ENCODE measurements at regions not wholly inside any gene's neighbourhood (a gene's known extent, or its start where the extent isn't known, plus 50 kb on each side); places are given as distances from the start of the nearest gene placed in this dataset.
A peak's percentile ranks its signal among the peaks of the same experiment; 100 is the strongest.

GRCh38 chr4:129550281-129550785 lies 454.4 kb downstream of the C4orf33 start:
- DNase-seq (ENCODE audit: low spot score): no peak

GRCh38 chr4:129561280-129561679 lies 465.3 kb downstream of the C4orf33 start:
- DNase-seq (ENCODE audit: low spot score): no peak

- DNase-seq (ENCODE audit: low spot score): no peak
These were observed 466.1 kb downstream of the C4orf33 start for GRCh38 chr4:129561886-129562671.

GRCh38 chr4:129565214-129565613 lies 469.3 kb downstream of the C4orf33 start:
- no peak for DNase-seq (ENCODE audit: low spot score)

GRCh38 chr4:129570326-129570725 lies 474.4 kb downstream of the C4orf33 start:
- no peak for DNase-seq (ENCODE audit: low spot score)

- DNase-seq (ENCODE audit: low spot score): no peak
These were observed 482.4 kb downstream of the C4orf33 start for GRCh38 chr4:129578336-129578735.

- DNase-seq (ENCODE audit: low spot score): no peak
These were observed 485.4 kb downstream of the C4orf33 start for GRCh38 chr4:129581305-129581704.

- DNase-seq (ENCODE audit: low spot score): no peak
These were observed 487.9 kb downstream of the C4orf33 start for GRCh38 chr4:129583868-129584267.

- DNase-seq (ENCODE audit: low spot score): no peak
These were observed 502.6 kb downstream of the C4orf33 start for GRCh38 chr4:129598582-129598981.

- DNase-seq (ENCODE audit: low spot score): no peak
These were observed 504.9 kb downstream of the C4orf33 start for GRCh38 chr4:129600898-129601297.

- DNase-seq (ENCODE audit: low spot score): no peak
These were observed 506.5 kb downstream of the C4orf33 start for GRCh38 chr4:129602447-129602846.

- DNase-seq (ENCODE audit: low spot score): no peak
These were observed 507.4 kb downstream of the C4orf33 start for GRCh38 chr4:129603241-129603931.

- DNase-seq (ENCODE audit: low spot score): no peak
These were observed 508.8 kb downstream of the C4orf33 start for GRCh38 chr4:129604632-129605255.

GRCh38 chr4:129614611-129615010 lies 518.7 kb downstream of the C4orf33 start:
- DNase-seq (ENCODE audit: low spot score): no peak

- DNase-seq (ENCODE audit: low spot score): no peak
These were observed 526.6 kb downstream of the C4orf33 start for GRCh38 chr4:129622566-129622965.

- no peak for DNase-seq (ENCODE audit: low spot score)
These were observed 527.4 kb downstream of the C4orf33 start for GRCh38 chr4:129623233-129623875.

GRCh38 chr4:129641179-129641578 lies 545.2 kb downstream of the C4orf33 start:
- peak; percentile 27 for DNase-seq (ENCODE audit: low spot score)

GRCh38 chr4:129645461-129645860 lies 549.5 kb downstream of the C4orf33 start:
- no peak for DNase-seq (ENCODE audit: low spot score)

- DNase-seq (ENCODE audit: low spot score): no peak
These were observed 572.1 kb downstream of the C4orf33 start for GRCh38 chr4:129668092-129668491.

GRCh38 chr4:129672941-129673340 lies 577.0 kb downstream of the C4orf33 start:
- no peak for DNase-seq (ENCODE audit: low spot score)

GRCh38 chr4:129675036-129675435 lies 579.1 kb downstream of the C4orf33 start:
- no peak for DNase-seq (ENCODE audit: low spot score)

- no peak for DNase-seq (ENCODE audit: low spot score)
These were observed 581.0 kb downstream of the C4orf33 start for GRCh38 chr4:129676934-129677333.

Data from iPS-NIHi11 (cell line).